GM12891 (cell line): ENCODE measurements at regions not wholly inside any gene's neighbourhood (a gene's known extent, or its start where the extent isn't known, plus 50 kb on each side); places are given as distances from the start of the nearest gene placed in this dataset.

Source experiments
- DNase-seq: peaks from one replicate; pipeline ENCODE4 v3.0.0; 2011; ENCODE audit warnings: low spot score; ENCODE audit not compliant: insufficient read length
- FAIRE-seq: peaks from 2 replicates; lab custom pipeline; 2011; peaks lifted over from hg19 to GRCh38; lab: Jason Lieb, UNC
- PAX5 ChIP-seq: IDR thresholded peaks from 2 replicates; pipeline ENCODE4 v1.6.1; 2011; ENCODE audit warnings: low read length, moderate library complexity, mild to moderate bottlenecking; ENCODE audit not compliant: insufficient read depth, severe bottlenecking
- POLR2A ChIP-seq: IDR thresholded peaks from 2 replicates; pipeline ENCODE4 v1.6.1; 2011; ENCODE audit warnings: low read depth, low read length, control low read depth
- POLR2AphosphoS5 ChIP-seq: IDR thresholded peaks from 2 replicates; pipeline ENCODE4 v1.6.1; 2011; ENCODE audit warnings: low read depth, low read length, control low read depth
- POU2F2 ChIP-seq: IDR thresholded peaks from 2 replicates; pipeline ENCODE4 v1.6.1; 2011; ENCODE audit warnings: low read depth, mild to moderate bottlenecking, control low read depth, low read length, moderate library complexity
- SPI1 ChIP-seq: IDR thresholded peaks from 2 replicates; pipeline ENCODE4 v1.6.1; 2011; ENCODE audit warnings: low read depth, low read length, control low read depth
- TAF1 ChIP-seq: IDR thresholded peaks from 2 replicates; pipeline ENCODE4 v1.6.1; 2011; ENCODE audit warnings: low read depth, low read length, control low read depth

DNA sequence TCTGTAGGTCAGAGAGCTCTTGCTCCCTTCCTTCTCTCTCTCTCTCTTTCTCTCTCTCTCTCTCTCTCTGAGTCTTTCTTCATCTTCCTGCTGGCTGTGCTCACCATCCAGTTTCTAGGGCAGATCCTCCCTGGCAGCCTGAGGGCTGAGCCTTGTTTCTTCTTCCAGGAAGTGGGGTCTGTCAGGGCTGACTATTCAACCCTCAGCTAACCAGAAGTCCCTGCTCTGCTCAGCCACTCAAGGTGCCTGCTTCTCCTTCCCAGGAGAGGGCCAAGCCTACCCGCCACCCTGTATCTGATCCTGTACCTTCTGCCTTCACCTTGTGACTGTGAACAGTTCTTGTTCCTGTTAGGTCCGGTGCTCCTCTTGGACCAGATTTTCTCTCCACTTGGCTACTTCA lies 107.6 kb upstream of the ETV3 start:
- no peak for FAIRE-seq
- no peak for TF ChIP-seq SPI1
- no peak for TF ChIP-seq POU2F2
- no peak for TF ChIP-seq TAF1
- TF ChIP-seq POLR2AphosphoS5 = no peak
- no peak for TF ChIP-seq PAX5
- TF ChIP-seq POLR2A = no peak
- no peak for DNase-seq

DNA sequence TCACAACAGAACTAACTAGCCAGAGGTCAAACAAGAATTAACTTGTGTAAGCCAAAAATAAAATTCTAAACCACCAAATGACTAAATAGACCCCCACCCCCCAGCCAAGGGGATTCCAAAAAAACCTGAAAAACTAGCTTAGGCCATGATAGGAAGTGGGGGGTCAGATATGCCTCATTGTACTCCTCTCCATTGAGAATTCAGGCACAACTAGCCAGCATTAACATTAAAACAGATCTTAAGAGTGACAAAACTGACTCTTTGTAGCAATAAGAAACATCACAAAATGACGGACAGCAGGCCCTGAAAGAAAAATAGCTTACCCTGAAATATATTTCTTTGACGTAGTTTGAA lies 103.0 kb upstream of the ETV3 start:
- no peak for TF ChIP-seq SPI1
- no peak for TF ChIP-seq POLR2AphosphoS5
- TF ChIP-seq TAF1 = no peak
- TF ChIP-seq POLR2A = no peak
- TF ChIP-seq PAX5 = no peak
- DNase-seq (no peak), FAIRE-seq (no peak)

DNA sequence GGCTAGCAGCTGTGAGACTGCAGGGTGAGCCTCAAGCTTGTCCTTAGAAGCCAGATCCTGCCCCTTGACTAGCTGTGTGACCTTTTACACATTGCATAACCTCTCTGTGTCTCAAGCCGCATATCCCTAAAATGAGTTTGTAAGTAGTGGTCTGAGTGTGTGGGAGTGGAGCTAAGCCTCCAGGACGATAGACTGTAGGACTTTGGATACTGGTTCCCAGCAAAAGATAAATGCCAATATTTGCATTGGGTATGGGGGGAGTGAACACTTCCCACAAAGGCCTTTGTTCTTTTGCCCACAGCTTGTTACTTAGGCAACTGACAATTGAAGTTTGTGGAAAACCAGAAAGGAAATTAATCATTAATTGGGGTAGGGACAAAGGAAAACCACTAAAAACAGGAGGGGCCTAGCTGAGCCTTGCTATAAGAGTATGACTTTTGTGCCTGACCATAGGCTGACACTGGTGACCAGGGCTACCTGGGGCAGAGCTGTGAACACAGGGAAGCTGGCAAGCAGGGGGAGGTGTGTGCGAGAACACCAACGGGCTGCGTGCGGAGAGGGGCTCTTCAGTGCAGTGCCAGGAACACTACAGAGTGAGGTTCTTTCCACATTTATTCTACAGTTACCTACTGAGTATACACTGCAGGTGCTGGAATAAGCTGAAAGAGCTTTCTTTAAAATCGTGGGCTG lies 102.4 kb upstream of the ETV3 start:
- FAIRE-seq (no peak), DNase-seq (no peak)
- TF ChIP-seq PAX5 = no peak

DNA sequence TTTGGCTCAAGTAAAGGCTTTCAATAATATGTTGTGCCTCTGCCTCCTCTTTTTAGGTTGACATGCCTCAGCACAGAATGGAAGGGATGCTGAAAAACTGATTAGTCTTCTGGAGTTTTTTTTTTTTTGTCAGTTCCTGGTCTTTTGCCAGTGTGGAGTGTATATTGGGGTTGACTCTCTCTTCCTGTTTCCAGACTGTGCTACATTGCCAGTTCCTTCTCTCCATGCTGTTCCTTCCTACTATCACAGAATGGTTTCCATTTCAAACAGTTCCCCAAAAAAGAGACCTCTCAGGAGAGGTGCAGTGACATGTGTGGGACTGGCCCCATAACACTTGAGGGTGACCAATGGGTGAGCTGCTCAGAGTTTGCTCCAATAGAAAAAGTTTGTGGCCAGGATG lies 101.7 kb upstream of the ETV3 start:
- FAIRE-seq (no peak), DNase-seq (no peak)
- TF ChIP-seq PAX5 (no peak), POLR2A (no peak), POU2F2 (no peak), TAF1 (no peak), POLR2AphosphoS5 (no peak), SPI1 (no peak)

DNA sequence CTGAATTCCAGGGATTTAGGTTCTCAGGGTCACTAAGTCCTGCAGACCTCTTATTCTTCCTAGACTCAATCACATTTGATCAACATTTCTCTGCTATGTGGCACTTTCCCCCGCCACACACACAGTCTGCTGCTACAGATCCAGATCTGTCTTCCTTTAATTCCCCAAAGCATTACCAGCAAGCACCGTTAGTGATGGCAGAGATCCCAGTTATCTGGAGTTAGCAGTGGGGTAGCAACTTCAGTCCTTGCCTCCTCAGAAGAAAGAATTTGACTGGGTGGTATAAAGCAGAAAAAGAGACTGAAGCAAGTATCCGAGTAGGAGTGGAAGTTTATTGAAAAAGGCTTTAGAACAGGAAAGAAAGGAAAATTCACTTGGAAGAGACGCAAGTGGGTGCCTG lies 100.4 kb upstream of the ETV3 start:
- TF ChIP-seq SPI1 (no peak), POLR2A (no peak), POLR2AphosphoS5 (no peak), TAF1 (no peak), POU2F2 (no peak), PAX5 (no peak)
- FAIRE-seq (no peak), DNase-seq (no peak)

DNA sequence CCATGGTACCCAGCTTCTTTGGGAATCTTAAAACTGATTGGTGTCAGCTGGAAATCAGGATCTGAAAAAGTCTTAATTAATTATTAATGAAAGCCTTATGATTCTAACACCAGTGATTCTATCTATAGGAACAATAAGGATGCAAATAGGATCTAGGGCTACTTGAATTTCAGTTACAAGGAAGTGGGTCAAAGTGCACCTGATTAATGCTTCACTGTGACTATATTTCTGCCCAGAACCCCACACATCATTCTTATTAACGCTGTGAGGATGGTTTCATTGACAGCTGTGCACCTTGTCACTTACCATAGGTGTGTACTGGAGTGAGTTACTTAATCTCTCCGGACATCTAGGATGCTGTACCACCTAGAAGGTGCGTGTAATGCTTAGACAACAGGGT lies 99.8 kb upstream of the ETV3 start:
- no peak for DNase-seq
- TF ChIP-seq PAX5 (no peak), TAF1 (no peak), SPI1 (no peak), POU2F2 (no peak), POLR2A (no peak), POLR2AphosphoS5 (no peak)
- FAIRE-seq = no peak

DNA sequence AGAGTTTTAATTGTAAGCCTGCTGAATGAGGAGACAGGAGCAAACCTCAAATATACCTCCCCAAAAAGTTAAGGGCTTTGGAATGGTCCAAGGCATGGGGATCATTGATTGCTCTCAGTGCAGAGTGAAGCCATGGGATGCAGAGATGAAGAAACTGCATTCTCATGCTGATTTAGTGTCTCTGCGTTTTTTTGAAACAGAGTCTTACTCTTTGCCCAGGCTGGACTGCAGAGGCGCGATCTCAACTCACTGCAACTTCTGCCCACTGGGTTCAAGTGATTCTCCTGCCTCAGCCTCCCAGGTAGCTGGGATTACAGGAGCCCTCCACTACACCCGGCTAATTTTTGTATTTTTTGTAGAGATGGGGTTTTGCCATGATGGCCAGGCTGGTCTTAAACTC lies 99.3 kb upstream of the ETV3 start:
- no peak for TF ChIP-seq PAX5
- TF ChIP-seq SPI1 = no peak
- no peak for TF ChIP-seq TAF1
- no peak for TF ChIP-seq POU2F2
- no peak for TF ChIP-seq POLR2A
- TF ChIP-seq POLR2AphosphoS5 = no peak
- no peak for DNase-seq
- FAIRE-seq = no peak

DNA sequence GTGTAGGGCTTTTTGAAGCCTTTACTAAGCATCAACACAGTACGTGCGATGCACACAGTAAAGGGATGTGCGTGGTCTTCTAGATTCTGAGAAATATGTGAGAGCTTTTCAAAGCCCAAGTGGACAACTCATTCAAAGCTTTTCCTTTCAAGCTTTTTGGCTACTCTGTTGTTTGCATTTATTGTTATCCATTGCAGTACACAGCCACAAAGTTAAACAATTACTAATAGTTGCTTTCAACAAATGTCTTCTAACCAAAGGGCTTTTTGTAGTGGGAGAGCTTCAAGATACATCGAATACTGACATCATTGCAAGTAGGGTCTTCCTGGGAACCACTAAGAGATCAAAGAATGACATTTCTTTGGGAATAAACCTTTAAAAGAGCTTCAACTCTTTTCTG lies 97.9 kb upstream of the ETV3 start:
- FAIRE-seq (no peak), DNase-seq (no peak)
- TF ChIP-seq TAF1 (no peak), SPI1 (no peak), POLR2AphosphoS5 (no peak), PAX5 (no peak), POLR2A (no peak), POU2F2 (no peak)

DNA sequence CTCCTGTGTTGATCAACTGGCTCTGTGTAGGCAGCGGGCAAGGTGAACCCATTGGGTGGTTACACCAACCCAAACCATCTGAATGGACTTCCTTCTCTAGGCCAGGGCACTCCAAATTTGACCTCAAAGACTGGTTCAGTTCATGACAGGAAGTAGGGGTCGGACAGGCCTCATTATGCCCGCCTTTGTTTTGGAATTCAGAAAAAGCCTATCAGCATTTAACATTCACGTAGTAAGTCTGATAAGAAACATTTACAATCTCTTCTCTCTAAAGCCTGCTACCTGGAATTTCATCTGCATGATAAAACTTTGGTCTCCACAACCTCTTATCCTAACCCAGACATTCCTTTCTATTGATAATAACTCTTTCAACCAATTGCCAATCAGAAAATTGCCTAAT lies 97.1 kb upstream of the ETV3 start:
- FAIRE-seq = no peak
- no peak for DNase-seq

DNA sequence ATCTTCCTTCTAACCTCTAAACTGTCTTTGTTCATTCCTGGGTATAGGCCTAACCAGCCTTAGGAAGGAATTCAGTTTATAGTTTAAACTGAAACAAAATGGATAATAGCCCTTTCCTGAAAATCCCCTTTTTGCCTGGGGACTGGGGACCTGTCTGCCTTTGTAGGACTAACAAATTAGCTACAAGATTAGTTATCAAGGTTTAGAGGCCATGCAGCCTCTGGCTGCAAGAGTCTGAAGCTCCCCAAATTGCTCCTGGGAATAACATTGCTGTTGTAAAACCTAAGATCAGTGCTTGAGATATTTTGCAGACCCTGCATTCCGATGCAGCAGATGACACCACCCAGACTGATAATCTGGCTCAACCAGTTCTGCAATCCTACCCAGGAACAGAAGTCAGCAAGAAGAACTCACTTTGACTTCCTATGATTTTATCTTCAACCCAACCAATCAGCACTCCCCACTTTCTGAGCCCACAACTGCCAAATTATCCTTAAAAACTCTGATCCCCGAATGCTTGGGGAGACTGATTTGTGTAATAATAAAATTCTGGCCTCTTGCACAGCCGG lies 96.6 kb upstream of the ETV3 start:
- FAIRE-seq (no peak), DNase-seq (no peak)

More for the DNA sequence above, 97.1 kb upstream of the ETV3 start:
- TF ChIP-seq PAX5 (no peak), POU2F2 (no peak), POLR2A (no peak), POLR2AphosphoS5 (no peak), SPI1 (no peak), TAF1 (no peak)

More for the DNA sequence above, 96.6 kb upstream of the ETV3 start:
- TF ChIP-seq SPI1 (no peak), TAF1 (no peak), POLR2A (no peak), POLR2AphosphoS5 (no peak), POU2F2 (no peak), PAX5 (no peak)
